ENCODE measurements at regions not wholly inside any gene's neighbourhood (a gene's known extent, or its start where the extent isn't known, plus 50 kb on each side); places are given as distances from the start of the nearest gene placed in this dataset.

DNA sequence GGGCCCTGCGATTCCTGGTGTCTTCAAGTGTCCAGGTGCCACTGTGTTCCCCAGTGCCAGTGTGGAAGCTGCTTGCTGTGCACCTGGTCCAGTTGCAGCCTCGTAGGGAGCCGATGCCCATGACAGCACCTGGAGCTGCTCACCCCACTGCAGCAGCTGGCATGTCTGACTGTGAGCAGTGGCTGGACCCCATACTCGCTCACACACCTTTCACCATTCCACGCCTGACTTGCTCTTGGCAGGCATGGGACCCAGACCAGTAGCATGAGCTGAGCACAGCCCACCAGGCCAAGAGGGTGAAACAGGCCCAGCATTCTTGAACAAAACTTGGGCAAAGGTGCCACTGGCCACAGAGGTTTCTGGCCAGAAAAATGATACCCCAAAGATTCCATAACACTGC, 124.5 kb upstream of the THY1 start:
- no peak for DNase-seq (ENCODE audit: low read depth in 2 of 2, low spot score in 1 of 2)

DNA sequence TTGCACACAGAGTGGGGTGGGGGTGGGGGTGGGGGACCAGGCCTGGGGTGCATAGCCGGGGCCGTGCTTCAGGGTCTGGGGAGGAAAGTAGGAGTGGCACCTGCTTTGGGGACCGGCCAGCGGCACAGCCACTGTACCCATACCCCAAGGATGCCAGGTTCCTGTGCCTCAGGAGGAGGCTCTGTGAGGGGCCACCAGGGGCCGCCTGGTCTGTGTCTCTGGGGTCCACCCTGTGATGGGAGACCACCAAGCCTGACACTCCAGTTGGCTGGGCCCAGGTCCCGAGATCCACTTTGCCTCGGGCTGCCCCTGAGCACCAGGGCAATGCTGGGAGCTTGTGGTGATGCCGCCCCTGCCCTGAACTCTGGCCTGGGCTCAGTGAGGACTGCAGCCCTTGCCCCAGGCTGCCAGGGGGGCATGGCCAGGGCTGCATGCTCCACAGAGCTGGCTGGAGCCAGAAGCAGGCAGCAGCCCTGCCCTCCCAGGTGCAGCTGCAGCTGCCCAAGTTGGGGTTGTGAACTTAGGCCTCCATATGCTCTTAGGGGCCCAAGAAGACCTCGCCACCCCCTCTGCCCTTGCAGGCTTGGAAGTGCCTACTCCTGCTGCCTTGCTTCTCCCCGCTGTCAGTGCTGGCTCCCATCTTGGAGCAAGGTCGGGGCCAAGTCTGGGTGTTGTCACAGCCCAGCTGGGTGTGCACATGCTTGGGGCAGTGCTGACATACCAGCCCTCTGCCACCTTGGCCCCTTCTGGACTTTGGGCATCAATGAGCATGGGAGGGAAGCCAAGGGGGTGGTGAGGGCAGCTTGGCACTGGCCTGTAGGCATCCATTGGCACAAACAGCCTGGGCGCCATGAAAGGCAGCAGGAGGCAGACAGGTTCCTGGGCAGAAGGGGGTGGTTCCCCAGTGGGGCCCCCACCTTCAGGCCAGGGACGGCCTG, 123.3 kb upstream of the THY1 start:
- DNase-seq (ENCODE audit: low read depth in 2 of 2, low spot score in 1 of 2), result no peak

DNA sequence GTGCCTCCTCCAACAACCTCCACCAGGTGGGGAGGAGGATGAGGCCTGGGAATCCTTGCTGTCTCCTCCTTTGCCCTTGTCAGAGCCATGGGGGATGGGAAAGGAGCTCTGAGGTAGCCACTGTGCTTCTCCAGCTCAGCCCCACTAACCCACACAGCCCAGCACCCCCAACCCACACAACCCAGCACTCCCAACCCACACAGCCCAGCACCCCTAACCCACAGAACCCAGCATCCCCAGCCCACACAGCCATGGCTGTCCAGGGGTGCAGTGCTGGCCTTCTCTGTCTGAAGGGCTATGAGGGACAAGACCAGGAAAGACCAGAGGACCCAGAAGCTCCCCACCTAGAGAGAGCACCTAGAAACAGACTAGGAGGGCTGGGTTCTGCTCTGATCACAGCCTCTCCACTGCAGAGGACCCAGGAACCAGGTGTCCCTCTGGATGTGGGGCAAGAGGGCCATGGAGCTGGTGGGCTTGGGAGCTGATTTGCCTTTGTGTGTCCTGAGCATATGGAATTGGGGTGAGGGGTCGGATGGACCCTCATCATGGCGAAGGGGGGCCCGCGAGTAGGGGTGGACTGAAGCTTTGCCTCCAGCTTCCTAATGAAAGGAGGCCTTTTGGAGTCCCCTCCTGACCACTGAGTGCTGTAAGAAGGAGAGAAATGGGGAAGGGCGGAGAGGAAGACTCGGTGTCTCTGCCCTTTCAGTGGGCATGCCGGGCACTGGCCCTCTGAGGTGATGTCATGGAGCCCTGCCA, 117.6 kb upstream of the THY1 start:
- DNase-seq (ENCODE audit: low read depth in 2 of 2, low spot score in 1 of 2), result no peak

DNA sequence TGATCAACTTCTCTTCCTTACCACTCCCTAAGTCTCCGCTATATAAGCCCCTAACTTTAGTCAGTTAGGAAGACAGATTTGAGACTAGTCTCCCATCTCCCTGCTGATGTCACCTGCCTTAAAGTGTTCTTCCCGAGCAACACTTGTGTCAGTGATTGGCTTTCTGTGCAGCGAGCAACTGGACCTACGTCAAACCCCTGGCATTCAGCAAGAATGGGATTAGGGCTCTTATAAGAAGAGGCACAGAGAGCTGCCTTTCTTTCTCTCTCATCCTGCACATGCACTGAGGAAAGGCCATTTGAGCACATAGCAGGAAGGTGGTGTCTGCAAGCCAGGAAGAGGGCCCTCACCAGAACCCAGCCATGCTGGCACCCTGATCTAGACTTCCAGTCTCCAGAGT, 116.6 kb upstream of the THY1 start:
- DNase-seq (ENCODE audit: low read depth in 2 of 2, low spot score in 1 of 2), result no peak

DNA sequence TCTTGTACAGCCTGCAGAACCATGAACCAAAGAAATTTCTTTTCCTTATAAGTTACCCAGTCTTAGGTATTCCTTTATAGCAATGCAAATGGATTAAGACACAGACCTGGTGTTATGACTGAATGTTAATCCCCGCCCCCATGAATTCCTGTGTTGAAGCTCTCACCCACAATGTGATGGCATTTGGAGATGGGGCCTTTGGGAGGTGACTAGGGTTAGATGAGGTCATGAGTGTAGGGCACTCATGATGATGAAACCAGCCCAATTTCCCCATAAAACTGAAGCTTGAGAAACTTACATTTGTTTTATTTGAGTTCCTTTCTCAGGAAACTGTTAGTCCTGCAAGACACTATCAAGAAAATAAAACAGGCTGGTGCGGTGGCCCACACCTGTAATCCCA, 115.8 kb upstream of the THY1 start:
- DNase-seq (ENCODE audit: low read depth in 2 of 2, low spot score in 1 of 2), result no peak

DNA sequence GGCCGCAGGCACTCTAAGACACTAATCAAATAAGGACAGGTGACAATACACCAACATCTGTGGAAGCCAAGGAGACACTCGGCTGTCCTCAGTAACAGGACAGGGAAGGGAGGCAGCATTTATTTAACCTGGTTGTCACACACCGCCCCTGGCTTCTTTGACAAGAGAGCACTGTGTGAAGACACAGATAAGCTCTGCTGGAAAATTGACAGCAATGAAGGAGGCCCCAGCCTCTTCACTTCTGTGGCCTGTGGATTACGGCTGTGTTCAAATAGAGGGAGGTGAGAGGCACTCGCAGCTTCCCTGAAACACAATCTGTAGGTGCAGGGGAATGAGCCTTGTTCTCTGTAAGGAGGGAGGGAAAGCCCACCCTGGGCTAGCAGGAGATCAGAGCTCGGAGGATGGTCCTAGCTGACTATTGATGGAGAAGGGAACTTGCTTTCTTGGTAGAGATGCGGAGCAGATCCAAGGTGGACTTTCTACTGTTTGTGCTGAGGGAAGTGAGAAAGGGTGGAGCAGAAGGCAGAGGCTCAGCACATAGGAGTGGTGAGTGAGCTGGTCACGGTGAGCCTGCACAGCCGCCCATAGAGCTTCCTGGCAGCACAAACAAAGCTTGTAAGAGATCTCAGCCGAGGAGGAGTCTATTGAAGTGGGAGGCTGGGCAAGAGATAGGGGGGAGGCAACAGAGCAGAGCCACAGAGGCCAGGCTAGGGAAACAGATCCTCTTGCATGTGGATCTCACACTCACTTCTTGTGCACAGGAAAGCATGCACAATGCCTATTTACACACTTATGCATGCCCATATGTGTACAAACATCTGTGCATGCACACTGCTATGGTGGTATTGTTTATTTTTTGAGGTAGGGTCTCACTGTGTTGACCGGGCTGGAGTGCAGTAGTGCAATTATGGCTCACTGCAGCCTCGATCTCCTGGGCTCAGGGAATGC, 114.6 kb upstream of the THY1 start:
- DNase-seq (ENCODE audit: low read depth in 2 of 2, low spot score in 1 of 2), result no peak

DNA sequence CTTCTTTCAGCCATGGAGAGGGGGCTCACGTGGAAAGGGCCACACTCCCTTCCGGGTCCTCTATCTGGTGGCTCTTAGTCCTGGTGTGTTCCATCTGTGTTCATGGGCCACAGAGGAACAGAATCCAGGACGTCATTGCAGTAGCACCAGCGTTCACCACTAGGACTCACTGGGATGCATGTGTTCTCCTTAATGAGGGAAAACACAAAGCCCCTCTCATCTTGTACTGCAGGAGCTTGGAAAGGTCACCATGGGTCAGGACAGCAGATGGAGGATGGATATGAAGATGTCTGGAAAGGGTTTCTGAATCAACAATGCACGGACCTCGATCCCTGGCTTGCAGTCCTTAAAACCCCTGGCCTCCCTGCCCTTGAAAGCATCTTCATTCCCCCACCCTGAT, 113.8 kb upstream of the THY1 start:
- no peak for DNase-seq (ENCODE audit: low read depth in 2 of 2, low spot score in 1 of 2)

DNA sequence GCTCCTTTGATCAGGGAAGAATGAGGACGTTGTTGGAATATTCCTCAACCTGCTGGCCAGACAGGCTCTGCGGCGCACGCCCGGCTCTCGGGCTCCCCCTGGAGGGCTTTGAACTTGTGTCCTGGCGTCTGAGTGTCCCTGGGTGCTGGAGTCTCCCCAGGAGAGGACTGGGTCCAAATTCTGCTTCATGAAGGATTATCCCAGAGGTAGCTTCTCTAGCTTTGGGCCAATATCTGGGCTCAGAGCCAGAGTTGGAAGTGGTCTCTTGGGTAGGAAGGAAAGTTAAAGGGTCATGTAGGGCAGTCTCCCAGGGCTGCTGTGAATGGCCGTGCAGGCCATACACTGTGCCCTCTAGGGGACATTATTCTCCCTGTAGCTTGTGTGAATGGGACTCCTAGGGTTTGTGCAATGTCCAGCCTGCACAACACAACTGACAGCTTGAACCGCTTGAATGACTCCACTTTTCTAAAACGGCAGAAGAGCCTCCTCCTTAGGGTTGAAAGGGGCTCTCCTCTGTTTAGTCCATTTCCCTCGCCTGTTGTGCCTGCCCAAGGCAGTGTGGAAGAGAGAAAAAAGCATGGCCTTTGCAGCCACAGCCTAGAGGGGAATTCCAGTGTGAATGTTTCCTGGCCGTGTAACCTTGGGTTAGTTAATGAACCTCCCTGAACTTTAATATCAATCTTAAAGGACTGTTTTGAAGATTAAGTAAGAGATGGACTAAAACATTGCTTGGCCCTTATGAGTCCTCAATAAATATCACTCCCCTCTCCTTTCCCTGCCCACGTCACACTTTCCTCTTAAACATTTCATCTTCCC, 111.2 kb upstream of the THY1 start:
- peak in 1 of 2 donors; percentile 18 for DNase-seq (ENCODE audit: low read depth in 2 of 2, low spot score in 1 of 2)

DNA sequence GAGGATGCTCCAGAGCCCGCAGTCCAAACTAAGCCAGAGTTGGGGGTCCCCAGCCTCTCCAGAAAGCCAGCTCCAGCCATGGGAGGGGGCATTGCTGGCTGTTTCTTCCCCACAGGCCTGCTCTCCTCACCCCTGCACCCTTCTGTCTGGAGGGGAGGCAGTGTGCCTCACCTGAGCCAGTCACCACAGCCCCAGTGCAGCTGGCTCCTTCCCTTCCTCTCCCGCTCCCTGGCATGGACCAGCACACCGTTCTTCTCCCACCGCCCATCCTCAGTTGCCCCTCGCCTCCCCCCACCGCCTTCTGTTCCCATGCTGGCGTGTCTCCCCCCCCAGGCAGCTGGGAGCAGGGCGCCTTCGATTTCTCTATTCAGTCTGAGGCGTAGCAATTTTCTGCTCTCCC, 110.5 kb upstream of the THY1 start:
- DNase-seq (ENCODE audit: low read depth in 2 of 2, low spot score in 1 of 2), result no peak

DNA sequence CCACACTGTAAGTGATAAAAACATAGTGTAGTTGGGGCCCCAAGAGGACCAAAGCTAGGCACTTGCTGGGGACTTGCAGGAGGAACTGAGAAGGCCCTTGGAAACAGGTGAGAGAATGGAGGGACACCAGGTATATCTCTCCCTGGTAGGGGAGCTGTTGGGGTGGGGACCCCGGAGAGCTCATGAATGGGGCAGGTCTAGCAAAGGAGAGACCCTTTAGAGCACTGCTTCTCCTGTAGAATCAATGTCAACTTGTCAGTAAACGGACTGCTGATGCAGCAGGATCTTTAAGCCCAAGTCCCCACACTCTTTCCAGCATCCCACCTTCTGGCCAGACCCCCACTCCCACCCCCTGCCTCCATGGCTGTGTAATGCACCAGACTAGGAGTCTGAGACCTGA, 109.6 kb upstream of the THY1 start:
- DNase-seq (ENCODE audit: low read depth in 2 of 2, low spot score in 1 of 2), result no peak

DNA sequence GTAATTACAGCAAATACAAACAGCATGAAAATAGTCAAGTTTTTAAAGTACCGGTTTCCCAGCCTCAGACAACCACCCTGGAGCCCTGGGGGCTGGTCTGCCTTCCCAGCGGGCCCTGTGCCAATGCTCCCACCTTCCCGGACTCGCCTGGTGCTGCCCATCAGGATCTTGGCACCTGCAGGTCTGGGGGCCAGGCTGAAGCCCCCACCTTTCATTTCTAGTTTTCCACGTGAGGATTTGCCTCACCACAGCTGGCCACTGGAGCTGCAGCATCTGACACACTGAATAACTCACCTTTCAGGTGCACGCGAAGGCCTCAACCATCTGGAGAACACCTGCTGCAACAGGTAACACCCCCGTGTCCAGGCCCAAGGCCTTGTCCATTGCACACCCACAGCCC, 108.7 kb upstream of the THY1 start:
- no peak for DNase-seq (ENCODE audit: low read depth in 2 of 2, low spot score in 1 of 2)

DNA sequence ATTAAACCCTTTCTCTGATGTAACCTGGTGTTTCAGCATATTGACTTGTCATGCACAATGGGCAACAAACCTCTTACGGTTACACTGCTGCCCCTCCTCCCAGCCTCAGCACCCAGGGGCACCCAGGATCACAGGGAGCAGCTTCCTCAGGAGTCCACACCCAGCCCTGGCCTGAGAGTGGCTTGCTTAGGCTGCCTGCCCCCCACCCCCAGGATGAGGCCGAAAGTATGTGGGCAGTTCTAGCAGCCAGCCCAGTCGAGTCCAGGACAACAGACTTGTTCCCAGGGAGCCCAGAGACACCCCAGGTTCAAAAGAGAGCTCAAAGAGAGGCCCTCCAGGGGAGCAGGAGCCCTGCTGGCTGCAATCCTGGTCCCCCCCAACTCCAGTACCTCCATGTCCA, 108.1 kb upstream of the THY1 start:
- DNase-seq (ENCODE audit: low read depth in 2 of 2, low spot score in 1 of 2), result no peak

DNA sequence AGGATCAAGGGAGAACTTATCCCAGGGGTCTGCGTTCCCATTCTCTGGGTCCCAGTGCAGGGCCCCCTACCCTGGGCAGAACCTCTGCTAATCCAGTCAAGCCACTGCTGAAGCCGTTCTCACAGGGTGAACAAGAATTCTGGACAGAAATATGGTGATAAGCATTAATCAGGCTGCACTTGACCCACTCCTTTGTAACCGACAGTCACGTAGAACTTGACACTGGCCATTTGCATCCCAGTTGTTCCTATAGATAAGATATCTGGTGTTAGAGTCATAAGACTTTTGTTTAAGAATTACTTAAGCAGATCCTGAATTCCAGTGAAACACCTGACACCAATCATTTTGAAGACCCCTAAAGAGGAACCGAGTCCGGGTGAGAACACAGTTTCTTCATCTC, 107.5 kb upstream of the THY1 start:
- no peak for DNase-seq (ENCODE audit: low read depth in 2 of 2, low spot score in 1 of 2)

DNA sequence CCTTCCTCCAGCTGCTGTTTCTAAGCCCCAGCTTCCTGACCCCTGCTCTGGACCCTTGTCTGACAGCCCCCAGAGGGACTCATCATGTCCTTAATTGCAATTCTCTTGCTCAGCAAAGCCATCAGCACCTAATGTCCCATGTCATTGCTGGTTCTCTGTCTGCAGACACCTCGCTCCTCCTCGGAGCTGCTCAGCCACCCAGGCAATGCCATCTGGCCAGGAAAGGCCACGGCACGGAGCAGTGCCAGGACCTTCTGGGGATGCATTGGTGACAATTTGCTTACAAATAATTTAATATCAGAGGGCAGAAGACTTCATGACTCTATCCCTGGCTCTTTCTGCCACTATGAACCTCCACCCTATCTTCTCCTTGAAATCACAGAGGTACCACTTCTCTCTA, 107.0 kb upstream of the THY1 start:
- DNase-seq (ENCODE audit: low read depth in 2 of 2, low spot score in 1 of 2), result no peak

DNA sequence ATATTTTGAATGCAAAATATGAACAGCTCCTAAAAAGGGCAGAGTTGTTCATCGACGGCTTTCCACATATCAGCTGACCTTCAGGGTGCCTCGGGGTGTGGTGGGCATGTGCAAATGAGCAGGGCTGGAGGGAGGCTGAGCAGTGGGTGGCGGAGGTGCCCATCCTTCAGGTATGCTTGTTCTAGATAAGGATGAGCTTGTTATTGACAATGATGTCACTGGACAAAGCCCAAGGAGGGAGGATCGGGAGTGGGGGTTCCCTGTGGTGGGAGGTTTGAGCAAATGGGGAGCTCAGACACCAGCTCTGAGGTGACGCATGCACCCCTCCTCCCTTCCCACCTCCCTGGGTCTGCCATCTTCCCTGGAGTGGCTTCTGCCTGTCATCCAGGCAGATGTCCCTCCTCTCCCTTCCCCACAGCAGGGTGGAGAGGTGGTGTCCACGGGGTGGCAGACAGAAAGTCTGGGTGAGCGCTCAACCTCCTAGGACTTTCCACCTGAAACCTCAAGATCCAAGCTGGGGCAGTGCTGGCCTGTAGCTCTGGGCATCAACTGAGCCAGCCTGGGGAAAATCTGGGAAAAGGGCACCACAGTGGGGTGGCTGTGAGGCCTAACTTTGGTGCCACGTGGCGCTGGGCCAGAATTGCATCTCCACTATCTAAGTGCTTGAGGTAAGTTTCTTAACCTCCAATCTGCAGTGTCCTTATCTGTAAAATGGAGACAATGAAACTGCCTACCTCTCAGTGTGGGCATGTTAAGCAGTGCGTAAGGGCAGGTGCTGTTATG, 106.3 kb upstream of the THY1 start:
- DNase-seq (ENCODE audit: low read depth in 2 of 2, low spot score in 1 of 2), result no peak

DNA sequence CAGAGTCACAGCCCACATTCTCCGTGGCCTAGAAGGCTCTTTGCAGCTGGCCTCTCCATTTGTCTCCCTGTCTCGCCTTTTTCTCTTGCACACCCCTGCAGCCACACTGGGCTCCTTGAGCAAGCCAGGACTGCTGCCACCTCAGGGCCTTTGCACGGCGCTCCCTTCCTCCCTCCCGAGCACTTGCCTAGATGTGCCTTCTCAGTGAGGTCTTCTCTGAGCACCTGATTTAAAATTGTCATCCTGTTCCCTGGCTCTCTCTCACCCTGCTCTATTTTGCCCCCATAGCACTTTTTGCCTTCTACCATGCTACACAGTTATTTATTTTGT, 102.9 kb upstream of the THY1 start:
- no peak for DNase-seq (ENCODE audit: low read depth in 2 of 2, low spot score in 1 of 2)

DNA sequence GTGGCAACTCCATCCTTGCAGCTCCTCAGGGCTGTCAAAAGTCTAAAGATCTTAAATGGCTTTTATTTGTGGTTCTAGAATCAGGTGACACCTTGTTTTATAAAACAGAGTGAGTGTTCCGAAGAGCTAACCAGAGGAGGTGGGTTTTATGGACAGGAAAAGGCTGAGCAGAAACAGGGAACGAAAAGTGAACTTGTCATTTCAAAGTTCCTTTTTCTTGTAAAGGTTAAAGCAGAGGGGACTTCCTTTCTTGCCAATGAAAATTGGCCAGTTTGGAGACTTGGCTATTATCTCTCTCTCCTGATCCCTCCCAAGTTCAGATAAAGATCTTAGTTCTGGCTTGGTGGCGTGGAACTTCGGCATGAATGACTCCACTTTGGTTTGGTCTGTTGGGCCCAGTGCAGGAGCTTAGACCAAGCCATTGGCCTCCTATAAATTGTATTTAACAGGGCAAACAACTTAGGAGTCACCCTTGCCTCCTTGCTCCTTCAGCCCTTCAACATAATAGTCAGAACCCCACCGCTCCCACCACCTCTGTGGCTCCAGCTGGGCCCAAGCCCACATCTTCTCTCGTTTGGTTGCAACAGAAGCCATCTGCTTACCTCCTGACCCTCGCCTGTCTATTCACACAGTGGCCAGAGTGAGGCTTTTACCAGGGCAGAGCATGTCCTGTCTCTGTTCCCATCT, 102.4 kb upstream of the THY1 start:
- DNase-seq (ENCODE audit: low read depth in 2 of 2, low spot score in 1 of 2), result no peak

DNA sequence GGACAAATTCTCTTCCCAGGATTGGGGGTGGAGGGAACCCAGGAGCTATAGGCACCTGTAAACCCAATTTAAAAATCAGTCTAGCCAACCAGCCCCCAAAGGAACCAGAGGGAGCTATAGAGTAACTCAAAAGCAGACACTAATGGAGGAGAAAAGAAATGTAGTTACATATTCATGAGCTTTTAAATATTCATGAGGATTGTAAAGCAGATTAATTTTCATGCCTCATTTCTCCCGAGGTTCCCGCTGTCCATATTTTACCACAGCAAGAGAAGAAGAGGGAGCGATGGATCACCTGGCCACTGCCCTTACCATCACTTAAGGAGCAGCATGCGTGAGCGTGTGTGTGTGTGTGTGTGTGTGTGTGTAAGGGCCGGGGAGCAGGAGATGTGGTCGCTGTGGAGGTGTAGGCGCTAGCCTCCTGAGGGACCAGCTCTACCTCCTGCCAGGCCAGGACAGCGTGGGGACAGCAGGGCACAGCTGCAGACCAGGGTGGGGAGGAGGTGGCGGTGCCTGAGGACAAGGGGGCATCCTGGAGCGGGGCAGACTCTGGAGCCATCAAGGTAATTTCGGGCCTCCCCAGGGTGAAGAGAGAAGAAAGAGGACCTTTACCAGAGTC, 100.7 kb upstream of the THY1 start:
- DNase-seq (ENCODE audit: low read depth in 2 of 2, low spot score in 1 of 2), result no peak

DNA sequence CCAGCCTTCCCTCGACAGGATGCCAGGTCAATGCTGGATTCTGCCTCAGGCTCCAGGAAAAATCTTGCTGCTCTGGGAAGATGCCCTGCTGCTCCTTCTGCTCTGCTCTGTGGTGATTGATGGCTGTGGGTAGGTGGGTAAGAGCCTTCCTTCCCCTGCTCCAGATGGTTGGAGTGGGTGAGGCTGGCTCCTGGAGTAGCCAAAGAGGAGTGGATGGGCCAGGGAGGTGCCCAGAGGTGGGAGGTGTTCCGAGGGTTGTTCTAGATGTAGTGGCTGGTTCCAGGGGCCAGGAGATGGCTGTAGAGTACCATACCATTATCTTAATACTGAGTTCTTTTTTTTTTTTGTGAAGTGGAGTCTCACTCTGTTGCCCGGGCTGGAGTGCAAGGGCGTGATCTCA, 99.6 kb upstream of the THY1 start:
- no peak for DNase-seq (ENCODE audit: low read depth in 2 of 2, low spot score in 1 of 2)
